HG03196 (cell line): ENCODE measurements at regions not wholly inside any gene's neighbourhood (a gene's known extent, or its start where the extent isn't known, plus 50 kb on each side); places are given as distances from the start of the nearest gene placed in this dataset.
"Not testable (repeated sequence)": the region's sequence is repeated elsewhere in the genome, so short reads cannot be mapped to it uniquely, and the experiment has no call there.

Experiments
- ATAC-seq: cut with Tn5 transposase; IDR thresholded peaks from one replicate; pipeline ENCODE4 v1.9.1; 2021; ENCODE audit not compliant: unreplicated experiment

DNA sequence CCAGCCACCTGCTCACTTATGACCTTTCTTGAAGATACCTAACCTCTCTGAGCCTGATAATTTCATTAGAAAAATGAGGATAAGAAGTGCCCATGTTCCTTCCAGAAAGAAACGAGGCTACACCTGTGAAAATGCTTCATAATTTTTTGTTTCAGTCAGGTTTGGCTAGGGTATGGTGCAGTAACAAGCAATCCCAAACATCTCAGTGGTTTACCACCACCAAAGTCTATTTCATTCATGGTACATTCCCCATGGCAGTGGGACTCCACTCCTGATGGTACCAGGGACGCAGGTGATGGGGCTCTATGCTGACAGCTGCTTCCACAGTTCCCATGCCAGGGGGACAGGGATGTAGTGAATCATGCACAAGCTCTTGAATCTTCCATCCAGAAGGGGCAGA lies 147.6 kb upstream of the CES5A start:
- no peak for ATAC-seq

DNA sequence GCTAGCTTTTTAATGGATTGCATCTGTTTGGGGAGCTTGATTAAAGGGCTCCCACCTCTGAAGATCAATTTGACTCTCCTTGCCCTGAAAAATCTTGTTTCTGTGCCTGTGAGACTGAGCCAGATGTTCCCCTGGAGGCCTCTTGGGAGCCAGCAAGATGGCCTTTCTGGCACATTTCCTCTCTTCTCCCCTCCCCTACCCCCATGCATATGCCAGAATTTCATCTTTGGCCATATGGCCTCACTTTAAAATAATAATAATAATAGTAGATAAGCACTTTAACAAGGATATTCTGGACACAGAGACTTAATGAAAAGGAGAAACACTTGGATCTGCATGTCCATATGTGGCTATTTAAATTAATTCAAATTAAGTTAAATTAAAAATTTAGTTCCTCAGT lies 144.1 kb upstream of the CES5A start:
- no peak for ATAC-seq

DNA sequence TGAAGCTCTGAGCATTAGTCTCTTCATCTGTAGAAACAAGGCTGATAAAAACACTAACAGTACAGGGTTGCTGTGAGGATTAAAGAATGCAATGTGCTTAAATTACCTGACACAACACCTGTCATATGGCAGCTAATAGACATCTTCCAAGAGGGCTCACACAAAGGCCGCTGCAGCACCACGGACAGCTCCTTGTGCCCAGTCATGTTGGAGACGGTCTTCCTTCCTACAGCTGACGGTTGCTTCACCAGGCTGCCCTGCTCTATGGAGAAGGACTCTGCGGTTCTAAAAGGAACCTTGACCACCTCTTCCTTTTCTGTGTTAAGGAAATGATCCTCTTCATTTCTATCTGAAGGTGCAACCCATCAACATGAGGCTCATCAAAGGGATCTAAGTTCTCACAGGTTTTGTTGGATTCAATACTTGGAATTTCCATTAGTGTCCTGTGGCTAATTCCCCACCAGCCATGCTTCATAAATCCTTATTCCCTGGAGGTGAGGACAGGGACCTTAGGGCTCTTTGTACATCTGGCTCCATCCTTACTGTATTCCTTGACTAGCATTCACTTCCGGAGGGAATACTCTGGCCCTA lies 138.9 kb upstream of the CES5A start:
- ATAC-seq, result no peak

DNA sequence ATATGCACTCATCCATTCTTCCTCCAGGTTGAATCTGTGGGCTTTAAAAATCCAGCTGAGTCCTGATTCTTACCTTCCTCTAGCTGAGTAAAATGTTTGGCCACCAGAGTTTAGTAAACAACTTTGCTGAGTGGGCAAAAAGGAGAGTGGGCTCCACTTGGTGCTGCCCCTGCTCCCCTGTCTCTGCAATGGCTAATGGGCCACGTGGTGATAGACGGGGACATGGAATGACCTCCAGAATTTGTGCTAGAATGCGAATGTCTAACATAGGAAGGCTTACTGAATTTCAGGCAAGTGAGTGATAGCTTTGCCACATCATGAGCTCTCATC lies 137.3 kb upstream of the CES5A start:
- ATAC-seq, result no peak

DNA sequence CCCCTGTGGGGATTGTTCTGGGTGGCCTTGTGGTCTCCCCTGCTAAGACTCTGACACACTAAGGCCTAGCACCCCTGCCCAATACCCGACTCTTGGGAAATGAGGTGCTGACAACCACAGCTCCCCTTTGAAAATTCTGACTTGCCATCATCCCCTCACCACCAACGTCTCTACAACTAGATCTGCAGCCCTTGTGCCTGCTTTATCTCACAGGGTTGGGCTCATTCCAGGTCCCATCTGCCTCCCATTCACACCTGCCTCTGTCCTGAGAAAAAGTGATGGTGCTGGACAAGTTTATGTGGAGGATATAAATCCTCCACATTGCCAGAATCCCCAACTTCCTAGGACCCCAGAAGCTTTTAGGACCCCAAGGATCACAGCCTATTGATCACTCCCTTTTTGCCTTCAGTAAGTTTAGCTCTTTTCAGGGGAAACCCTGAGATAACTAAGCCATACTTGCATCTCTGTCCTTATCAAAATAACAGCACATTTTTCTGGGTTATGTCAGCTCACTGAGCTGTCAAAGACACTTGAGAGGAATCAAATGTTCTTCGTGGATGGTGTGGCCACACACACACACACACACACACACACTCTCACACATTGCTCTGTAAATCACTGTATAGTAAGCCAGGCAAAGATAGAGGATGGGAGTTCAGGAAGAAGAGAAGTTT lies 136.8 kb upstream of the CES5A start:
- no peak for ATAC-seq

DNA sequence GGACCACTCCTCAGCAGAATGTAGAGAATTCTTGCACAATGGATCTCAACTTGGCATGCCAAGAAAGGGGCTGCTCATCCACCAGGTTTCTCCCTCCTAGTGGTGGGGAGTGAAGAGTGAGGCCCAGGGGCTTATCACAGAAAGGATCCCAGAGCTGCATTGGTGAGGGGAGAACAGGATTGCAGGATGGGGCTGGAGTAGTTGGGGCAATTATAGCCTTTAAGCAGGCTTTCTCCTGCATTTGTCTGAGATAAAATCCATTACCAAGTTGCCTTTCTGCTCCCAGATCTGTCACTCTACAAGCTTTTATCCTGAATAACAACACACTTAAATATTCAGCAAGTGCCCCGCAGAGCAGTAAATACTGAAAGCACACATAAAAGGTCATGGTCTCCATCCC lies 130.8 kb upstream of the CES5A start:
- no peak for ATAC-seq

DNA sequence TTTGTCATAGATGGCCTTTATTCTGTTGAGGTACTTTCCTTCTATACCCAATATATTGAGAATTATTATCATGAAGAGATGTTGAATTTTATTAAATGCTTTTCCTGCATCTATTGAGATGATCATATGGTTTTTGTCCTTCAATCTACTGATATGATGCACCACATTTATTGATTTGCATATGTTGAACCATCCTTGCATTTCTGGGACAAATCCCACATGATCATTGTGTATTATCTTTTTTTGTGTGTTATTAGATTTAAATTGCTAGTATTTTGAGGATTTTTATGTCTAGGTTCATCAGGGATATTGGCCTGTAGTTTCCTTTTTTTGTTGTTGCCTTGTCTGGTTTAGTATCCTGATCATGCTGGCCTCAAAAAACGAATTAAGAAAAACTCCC lies 124.5 kb upstream of the CES5A start:
- ATAC-seq, result no peak

DNA sequence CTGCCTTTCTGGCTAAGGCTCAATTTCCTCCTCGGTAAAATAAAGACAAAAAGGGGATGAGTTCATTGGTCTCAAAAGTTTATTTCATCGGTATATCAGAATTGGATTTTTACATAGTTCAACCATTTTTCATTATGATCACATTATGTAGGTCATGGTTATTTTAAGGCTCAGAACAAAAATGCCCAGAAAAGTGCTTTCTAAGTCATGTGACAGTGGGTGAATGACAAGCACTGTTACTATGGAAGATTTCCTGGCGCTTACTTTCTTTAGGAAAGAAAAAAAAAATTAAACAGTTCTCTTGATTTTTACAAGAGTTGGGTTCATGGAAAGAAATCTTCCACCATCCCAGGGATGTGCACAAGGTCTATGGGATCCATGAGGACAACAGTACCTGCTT lies 117.9 kb upstream of the CES5A start:
- no peak for ATAC-seq

DNA sequence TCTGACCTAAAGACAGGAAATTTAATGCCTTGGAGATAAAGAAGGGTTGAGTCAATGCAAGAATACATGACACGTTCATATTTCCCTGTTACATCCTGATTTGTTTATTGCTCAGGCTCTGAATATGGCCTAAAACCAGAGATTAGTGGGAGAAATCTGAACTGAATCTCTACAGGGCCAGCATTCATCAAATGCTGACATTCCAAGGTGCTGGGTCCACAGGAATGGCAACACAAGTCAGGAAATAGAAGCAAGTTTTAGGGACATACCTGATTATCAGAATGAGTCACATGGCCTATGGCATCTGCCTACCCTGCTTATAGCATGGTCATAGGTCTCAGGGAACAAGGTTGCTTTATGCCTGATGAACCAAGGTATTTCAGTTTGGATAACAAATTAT lies 117.4 kb upstream of the CES5A start:
- ATAC-seq, result no peak

DNA sequence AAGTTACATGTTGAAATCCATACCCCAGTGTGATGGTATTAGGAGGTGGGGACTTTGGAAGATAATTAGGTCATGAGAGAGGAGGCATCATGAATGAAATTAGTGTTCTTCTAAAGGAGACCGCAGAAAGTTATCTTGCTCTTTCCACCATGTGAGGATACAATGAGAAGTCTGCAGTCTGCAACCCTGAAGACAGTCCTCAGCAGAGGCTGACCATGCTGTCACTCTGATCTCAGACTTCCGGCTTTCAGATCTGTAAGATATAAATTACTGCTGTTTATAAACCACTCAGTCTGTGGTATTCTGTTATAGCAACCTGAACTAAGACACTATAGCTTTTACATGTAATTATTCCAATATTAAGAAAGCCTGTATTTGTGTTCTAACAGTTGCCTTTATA lies 116.7 kb upstream of the CES5A start:
- no peak for ATAC-seq

DNA sequence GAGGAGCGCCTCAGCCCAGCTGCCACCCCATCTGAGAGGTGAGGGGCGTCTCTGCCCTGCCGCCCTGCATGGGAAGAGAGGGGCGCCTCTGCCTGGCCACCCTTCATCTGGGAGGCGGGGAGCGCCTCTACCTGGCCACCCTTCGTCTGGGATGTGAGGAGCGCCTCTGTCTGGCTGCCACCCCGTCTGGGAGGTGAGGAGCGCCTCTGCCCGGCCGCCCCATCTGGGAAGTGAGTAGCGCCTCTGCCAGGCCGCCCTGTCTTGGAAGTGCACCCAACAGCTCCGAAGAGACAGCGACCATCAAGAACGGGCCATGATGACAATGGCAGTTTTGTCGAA lies 114.4 kb upstream of the CES5A start:
- no peak for ATAC-seq

DNA sequence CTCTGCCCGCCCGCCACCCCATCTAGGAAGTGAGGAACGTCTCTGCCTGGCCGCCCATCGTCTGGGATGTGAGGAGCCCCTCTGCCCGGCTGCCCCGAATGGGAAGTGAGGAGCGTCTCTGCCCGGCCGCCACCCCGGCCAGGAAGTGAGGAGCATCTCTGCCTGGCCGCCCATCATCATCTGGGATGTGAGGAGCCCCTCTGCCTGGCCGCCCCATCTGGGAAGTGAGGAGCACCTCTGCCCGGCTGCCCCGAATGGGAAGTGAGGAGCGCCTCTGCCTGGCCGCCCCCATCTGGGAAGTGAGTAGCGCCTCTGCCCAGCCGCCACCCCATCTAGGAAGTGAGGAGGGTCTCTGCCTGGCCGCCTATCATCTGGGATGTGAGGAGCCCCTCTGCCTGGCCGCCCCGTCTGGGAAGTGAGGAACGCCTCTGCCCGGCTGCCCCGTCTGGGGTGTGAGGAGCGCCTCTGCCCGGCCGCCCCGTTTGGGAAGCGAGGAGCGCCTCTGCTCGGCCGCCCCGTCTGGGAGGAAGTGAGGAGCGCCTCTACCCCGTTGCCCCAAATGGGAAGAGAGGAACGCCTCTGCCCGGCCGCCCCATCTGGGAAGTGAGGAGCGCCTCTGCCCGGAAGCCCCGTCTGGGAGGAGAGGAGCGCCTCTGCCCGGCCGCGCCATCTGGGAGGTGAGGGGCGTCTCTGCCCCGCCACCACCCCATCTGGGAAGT lies 113.8 kb upstream of the CES5A start:
- ATAC-seq, result not testable (repeated sequence)

DNA sequence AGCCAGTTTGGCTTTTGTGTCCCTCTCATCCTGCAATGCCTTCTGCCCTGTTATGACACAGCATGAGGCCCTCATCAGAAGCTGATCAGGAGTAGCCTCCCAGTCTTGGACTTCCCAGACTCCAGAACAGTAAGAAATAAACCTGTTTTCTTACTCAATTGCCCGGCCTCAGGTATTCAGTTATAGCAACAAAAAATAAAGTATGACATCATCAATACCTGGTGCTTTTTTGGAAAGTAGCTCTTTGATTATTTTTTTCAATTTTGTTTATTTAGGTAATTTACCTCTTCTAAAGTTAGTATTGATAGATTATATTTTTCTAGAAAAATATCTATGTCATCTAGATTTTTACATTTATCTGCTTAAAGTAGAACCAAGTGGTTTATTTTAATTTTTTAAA lies 112.8 kb upstream of the CES5A start:
- ATAC-seq, result no peak

DNA sequence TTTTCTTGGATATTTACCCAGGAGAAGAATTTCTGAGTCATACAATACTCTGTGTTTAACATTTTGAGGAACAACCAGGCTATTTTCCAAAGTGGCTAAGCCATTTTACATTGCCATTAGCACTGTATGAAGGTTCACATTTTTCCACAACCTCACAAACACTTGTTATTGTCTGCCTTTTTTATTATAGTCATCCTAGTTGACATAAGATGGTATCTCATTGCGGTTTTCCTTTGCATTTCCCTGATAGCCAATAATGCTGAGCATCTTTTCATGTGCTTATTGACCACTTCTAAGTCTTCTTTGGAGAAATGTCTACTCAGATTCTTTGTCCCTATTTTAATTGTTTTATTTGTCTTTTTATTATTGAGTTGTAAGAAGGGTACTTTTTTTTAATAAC lies 107.4 kb upstream of the CES5A start:
- ATAC-seq, result no peak

DNA sequence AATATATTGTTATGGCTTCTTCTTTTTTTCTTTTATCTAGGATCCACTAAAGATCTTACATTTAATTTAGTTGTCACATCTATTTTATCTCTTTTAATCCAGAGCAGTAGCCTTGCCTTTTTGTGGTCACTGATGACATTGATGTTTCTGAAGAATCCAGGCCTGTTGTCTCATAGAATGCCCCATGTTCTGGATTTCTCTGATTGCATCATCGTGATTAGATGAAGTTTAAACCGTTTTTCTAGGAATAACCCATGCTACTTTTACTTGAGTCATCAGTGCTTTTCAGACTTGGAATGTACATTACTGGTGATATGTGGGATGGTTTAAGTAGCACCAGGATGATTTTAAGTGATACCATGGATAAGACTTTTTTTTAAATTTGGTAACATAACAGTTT lies 106.4 kb upstream of the CES5A start:
- no peak for ATAC-seq

DNA sequence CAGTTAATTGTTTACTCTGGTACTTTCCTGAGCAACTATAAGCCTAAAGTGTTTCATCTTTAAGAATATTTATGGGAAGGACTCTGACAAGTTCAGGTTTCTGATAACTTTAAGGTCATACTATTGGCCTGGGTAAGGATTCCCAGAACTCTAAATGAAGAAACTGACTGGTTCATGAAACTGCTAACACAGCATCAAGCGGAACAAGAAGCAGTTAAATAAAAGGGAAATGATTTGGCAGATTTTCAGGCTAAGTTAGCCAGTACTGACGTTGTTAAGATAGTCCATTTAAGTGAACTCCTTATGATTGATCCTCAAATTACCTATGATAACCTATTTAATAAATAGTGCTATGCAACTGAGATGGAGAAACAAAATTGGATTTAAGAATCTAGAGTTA lies 101.6 kb upstream of the CES5A start:
- ATAC-seq, result no peak

DNA sequence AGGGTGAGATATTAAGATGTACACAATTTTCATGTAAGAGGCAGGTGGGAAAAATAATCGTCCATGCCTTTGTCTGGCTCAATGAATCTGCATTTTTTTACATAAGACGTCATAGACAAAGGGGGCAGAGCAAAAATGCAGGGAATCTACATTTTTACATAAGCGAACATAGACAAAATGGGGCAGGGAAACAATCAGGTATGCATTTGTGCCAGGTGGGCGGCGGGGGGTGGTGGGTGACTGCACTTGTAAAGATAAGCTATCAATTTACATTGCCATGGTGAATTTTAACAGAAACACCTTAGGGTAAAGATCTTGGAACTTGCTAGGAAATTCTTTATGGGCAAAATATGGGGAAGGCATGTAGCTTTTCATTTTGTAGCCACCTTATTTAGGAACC lies 96.3 kb upstream of the CES5A start:
- no peak for ATAC-seq

DNA sequence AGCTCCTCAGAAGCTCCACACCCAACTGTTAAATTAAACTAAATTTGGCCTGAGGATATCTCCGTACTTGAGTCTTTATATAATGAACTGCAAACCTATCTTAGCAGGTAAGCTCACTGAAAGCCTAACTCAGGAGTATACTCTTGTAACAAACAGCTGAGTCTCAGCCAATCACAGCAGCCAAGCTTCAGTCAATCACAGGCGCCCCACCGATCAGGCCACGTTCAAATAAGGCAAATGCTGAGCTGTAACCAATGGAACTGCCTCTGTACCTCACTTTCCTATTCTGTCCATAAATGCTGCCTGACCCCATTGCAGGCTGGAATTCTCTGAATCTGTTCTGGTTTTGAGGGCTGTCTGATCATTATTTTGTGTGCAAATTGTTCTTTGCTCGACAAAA lies 93.0 kb upstream of the CES5A start:
- no peak for ATAC-seq

DNA sequence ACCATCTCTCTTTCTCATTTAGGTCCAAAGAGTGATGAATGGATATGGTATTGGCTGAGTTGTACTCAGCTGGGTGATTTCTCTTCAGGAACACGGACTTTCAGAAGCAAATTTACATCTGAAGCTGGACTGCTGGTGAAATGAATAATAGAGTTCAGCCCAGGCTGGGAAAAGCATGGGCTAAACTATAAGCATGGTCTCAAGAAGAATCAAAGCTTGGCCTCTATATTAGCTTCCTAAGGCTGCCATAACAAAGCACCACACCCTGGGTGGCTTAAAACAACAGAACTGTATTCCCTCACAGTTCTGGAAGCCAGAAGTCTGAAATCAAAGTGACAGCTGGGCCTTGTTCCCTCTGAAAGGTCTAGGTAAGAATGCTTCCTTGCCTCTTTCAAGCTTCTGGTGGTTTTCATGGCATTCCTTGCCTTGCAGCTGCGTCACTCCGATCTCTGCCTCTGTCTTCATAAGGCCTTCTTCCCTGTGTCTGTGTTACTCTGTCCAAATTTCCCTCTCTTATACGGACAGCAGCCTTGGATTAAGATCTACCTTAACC lies 89.8 kb upstream of the CES5A start:
- ATAC-seq, result no peak

DNA sequence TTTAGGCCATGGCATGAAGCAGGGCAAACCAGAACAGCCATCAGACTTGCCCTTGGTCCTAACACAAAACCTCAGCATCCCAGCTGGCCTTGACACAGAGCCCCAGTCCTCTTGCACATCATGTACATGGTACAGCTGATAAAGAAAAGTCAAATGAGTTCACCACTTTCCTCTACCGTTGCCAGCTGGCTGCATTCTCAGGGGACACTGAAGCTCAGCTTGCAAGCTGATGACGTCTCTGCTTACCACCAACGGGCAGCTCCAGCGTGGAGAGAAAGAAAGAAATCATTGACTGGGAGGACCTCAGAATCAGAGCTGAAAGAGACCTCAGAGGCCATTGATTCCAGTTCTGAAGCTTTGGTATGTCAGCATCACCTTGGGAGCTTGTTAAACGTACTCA lies 80.7 kb upstream of the CES5A start:
- no peak for ATAC-seq

DNA sequence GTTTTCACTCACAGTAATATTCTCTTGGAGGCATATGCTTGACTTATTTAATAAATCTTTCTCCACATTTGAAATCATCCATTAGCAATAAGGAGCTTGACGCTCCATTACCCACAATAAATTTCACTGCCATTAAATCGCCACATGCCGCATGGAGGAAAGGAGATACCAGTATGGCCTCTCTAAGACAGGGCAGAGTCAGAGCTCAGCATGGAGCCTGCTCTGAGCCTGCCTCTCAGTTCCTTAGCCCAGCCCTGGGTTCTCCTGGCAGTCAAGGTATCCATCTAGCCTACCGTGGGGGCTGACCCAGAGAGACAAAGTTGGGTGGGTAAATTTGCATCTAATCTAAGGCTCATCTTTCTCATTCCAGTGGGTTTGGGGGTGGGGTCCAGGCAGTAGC lies 80.3 kb upstream of the CES5A start:
- no peak for ATAC-seq

DNA sequence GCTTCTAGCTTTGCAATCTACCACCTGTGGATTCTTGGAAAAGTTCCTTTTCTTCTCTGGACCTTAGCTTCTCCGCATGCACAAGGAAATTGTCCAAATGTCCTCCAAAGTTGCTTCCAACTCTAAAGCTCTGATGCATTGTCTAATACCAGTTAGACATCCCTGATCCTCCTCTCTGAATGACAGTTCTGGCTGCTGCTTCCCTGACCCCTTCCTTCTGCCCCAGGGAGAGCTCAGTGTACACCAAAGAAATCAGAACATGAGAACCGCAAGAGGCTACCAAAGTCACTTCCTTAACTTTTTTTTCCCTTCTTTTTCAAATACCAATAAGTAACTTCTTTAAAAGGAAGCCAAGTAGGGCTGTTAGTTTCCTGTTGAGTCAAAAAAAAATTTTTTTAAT lies 79.7 kb upstream of the CES5A start:
- ATAC-seq, result no peak

DNA sequence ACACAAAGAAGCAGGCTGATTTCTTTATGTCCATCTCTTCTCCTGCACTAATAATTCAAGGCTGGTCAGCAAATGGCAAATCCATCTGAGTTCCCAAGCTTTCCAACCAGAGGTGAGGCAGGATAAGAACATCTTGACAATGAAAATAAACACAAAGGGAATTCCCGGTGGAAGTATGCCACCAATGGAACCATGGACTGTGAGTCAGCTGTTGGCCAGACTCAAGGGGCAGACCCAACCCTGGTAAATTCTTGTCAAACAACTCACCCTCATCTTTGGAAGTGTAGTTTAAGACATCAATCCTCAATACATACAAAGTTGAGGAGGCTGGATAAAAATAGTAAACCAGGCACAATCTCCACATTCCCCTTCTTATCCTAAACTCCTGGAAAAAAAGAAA lies 74.3 kb upstream of the CES5A start:
- ATAC-seq, result no peak
